ENCODE measurements at regions not wholly inside any gene's neighbourhood (a gene's known extent, or its start where the extent isn't known, plus 50 kb on each side); places are given as distances from the start of the nearest gene placed in this dataset.

DNA sequence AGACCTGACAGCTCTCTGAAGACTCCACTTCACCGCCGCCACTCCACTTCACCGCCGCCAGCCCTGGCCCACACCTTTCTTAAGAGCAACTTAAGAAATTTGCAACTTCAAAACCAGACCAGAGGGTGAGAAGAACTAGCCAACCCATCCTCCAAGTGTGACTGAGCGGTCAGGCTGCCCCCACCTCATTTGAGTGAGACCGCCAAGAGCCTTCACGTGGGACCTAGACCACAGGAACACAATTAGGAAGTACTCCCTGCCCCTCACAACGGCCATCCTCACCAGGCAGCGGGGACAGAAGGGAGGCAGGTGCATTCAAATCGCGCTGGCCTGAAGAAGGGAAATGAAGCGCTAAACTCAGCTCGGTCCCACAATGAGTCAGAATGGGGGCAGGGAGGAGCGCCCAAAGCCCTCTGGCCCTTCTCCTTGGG lies 156.8 kb upstream of the BCL6 start:
- DNase-seq (ENCODE audit: low read depth): no peak

DNA sequence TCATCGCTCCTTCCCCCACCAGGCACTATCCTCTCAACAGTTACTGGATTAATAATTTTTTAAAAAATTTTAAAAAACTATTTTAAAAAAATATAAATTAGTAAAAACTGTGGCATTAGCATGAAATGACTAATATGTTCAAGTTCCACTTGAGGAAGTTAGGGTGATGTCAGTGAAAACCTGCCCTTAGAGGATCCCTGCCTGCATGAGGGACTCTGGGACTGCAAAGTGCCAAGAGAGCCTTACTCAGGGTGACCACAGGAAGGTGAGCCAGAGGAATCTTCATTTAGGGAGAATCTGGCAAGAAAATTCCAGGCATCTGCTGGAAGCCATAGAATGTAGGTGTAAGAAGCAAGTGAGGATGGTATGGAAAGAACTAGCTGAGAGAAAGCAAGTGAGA lies 157.7 kb upstream of the BCL6 start:
- no peak for DNase-seq (ENCODE audit: low read depth)

GRCh38 chr3:187903697-187904096 lies 158.4 kb upstream of the BCL6 start:
- no peak for DNase-seq (ENCODE audit: low read depth)

DNA sequence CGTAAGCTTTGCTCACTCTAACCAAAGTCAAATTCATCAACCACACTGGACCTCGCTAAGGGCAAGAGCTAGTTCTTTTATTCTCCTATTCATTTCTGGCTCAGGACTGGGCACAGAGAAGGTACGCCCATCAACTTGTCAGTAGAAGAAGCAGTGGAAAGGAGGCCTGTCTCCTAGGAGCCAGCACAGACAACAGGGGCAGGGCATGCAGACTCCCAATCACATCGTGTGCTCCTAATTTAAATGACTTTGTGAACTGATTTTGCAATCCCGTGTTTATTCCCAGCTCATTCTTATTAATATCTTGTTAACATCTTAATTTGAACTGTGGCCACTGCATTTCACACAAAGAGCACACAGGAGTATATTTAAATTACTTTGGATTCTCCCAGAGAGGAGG lies 161.1 kb upstream of the BCL6 start:
- no peak for DNase-seq (ENCODE audit: low read depth)

DNA sequence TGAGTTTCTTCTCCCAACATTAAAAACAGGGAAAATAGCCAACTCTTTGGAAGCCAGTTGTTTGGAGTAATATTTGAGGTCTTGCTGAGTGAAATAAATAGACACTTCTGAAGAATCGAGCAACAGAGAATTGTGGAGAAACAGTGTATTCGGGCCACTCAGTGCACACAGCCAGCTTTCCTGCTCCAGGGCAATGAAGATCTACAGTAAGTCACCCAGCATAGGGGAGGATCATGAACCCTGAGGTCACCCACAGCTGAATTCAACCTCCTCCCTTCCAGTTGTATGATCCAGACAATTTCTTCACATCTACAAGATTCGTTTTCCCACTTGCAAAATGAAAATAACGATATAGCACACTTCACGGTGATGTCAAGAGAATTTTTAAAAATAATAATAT lies 161.7 kb upstream of the BCL6 start:
- DNase-seq (ENCODE audit: low read depth): no peak

DNA sequence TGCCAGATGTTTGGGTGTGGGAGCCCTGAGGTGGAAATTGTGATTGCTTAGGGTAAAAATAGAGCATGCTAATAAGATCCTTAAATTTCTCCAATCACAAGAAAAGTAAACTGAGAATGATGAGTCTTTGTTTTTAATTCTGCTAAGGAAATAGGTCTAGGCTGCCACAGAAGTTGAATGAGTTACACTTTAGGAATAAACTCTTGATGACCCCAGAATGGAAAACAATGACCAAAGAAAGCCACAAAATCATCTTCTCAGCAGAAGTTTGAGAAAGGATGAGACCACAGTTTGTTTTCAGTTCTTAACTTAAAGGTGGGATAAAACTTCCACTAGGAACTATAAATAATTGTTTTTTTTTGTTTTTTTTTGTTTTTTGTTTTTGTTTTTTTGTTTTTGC lies 164.6 kb upstream of the BCL6 start:
- no peak for DNase-seq (ENCODE audit: low read depth)

- no peak for DNase-seq (ENCODE audit: low read depth)
These were observed 166.7 kb upstream of the BCL6 start for GRCh38 chr3:187912007-187912406.

GRCh38 chr3:187913617-187914033 lies 168.4 kb upstream of the BCL6 start:
- DNase-seq (ENCODE audit: low read depth): no peak

GRCh38 chr3:187914231-187914630 lies 169.0 kb upstream of the BCL6 start:
- no peak for DNase-seq (ENCODE audit: low read depth)

GRCh38 chr3:187916072-187916471 lies 170.8 kb upstream of the BCL6 start:
- no peak for DNase-seq (ENCODE audit: low read depth)

DNA sequence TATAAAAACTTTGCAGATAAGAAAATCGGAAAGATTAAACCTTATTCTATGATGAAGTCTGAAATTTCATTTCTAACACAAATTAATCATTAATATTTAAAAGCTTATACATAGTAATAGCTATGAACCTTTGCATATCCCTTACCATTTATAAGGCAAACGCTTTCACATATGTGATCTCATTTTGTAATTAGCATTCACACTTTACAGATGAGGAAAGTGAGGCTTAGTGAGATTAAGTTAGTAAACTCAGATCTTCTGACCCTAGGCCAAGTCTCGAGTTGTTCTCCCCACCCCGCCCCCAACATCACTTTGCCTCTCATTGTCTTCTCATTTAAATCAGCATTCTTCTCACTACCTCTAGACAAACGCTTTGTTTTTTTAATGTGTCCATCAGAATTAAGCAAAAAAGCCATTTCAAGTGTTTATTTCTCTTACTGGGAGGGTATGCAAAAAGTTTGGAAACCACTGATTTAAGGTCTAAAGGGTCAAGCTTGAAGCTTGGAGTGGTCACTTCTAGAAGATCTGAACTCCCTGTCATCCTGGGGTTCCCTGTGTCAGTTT lies 172.9 kb upstream of the BCL6 start:
- DNase-seq (ENCODE audit: low read depth): no peak

DNA sequence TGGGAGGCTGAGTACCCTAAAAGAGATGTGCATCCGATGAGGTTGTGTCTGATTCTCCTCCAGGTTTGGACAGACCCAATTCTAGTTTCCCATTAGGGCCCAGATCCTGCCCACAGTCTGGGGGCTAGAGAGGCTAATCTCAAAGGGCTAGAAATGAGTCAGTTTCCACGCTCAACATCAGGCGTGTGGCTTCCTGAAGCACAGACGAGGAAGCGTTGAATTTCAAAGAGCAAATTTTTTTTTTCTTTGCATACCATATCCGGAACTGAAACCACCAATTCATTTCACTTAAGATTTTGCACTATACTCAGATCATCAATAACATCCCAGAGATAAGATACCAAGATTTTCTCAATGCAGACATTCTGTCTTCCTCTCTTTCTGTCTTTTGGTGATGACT lies 173.8 kb upstream of the BCL6 start:
- DNase-seq (ENCODE audit: low read depth): no peak

- no peak for DNase-seq (ENCODE audit: low read depth)
These were observed 174.3 kb upstream of the BCL6 start for GRCh38 chr3:187919544-187919943.

GRCh38 chr3:187920030-187920429 lies 174.8 kb upstream of the BCL6 start:
- DNase-seq (ENCODE audit: low read depth): no peak

DNA sequence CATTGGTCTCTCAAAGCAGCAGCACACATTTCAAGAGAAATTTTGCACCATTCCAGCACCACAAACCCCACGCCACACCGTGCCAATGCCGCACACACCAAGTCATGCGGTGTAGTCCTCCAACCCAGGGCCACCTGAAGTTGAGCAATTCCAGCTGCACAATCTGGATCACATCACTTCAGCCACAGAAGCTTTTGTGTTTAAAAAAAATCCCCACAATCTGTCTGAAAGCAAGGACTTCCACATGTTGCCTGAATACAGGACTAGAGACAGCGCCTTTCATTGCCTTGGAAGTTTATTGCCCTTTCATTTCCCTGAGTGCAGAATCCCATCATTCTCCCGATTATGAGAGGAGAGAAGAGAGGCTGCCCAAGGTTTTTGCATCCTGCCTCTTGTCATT lies 175.6 kb upstream of the BCL6 start:
- no peak for DNase-seq (ENCODE audit: low read depth)

GRCh38 chr3:187921391-187922074 lies 176.3 kb upstream of the BCL6 start:
- no peak for DNase-seq (ENCODE audit: low read depth)

DNA sequence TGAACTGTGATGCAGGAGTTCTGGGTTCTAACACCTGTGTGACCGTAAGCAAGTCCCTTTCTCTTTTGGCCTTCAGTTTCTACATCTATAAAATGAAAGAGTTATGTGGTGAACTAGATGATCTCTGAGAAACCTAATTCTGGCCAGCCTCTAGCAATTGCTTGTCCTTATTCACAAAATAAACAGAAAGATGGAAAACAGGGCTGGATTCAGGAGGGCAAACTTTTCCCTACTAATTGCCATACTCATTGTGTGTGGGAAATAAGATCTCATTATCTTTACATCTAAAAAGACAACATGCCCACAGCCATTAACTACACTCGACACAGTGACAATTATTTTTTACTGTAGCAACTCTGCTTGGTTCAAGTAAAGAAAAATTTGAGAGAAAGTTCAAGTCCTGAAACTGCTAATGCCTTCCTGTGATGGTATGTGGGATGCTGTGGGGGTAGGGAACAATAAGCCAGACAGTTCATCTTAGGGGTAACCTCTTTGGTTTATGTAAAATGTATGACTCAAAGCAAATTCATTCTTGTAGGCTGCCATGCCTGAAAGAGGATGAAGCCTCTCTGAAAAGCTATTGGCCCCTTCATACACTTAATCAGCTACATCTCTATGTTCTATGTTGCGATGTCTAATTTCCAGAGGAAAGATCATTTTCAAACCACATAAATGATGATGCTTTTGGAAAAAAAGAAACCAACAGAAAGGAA lies 177.6 kb upstream of the BCL6 start:
- DNase-seq (ENCODE audit: low read depth): peak; percentile 39

DNA sequence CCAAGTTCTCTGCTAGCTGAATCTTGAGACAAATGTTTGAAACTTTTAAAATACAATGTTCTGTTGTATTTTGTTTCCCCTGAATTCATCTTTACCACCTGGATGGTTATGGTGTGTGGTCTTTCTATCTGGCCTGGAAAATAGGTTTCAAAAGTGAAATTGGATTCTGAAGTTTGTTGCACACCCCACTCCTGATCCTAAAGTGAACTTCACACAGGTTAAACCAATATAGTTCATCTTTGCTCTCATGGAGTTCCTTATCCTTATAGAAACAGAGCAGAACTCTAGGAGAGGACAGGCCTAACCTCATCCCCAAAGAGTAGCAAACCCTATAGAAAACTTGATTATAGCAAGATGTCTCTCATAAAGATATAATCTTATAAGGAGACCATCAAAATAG lies 179.4 kb upstream of the BCL6 start:
- DNase-seq (ENCODE audit: low read depth): no peak

DNA sequence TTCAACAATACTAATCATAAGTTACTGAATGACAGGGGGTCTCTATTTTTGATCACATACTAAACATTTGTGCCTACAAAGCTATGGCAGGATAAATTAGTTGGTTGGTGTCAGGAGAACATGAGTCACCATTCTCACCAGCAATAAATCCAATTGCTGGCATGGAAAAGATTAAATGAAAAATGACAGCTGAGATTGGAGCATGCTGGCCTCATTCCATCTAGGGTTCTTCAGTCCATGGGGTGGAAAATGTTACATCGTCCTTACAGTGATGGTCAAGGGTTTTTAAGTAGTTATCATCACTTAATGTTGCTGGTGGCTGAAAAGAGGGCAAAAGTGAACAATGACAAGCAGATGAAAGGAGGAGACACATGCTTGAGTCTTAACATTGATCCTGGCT lies 180.1 kb upstream of the BCL6 start:
- DNase-seq (ENCODE audit: low read depth): no peak

DNA sequence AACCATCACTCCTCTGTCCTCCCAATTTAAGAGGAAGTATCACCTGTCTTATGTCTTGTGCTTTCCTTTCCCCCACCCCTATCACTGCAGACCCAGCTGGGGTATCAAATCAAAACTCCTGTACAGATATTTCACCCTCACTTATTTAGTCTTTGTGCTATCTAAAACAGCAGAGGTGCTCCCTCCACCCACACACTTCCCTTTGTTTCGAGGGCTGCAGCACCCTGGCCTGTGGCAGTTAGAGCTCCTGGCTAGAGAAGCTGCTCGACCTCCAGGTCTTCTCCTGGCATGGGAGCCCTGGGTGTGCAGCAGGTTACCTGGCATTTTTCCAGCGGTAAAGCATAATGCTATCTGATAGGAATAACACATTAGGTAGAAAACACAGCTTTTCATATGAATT lies 181.4 kb upstream of the BCL6 start:
- DNase-seq (ENCODE audit: low read depth): no peak

- DNase-seq (ENCODE audit: low read depth): no peak
These were observed 182.3 kb upstream of the BCL6 start for GRCh38 chr3:187927565-187927964.

- DNase-seq (ENCODE audit: low read depth): no peak
These were observed 184.0 kb upstream of the BCL6 start for GRCh38 chr3:187929112-187929816.

- no peak for DNase-seq (ENCODE audit: low read depth)
These were observed 184.8 kb upstream of the BCL6 start for GRCh38 chr3:187930021-187930420.

Data from HS-5 (cell line).